GM21447 (cell line): ENCODE measurements at regions not wholly inside any gene's neighbourhood (a gene's known extent, or its start where the extent isn't known, plus 50 kb on each side); places are given as distances from the start of the nearest gene placed in this dataset.

ENCODE experiments used
- ATAC-seq: cut with Tn5 transposase; IDR thresholded peaks from one replicate; pipeline ENCODE4 v1.9.1; 2021; ENCODE audit not compliant: unreplicated experiment

- ATAC-seq, result no peak
These were observed 115.6 kb downstream of the UCHL5 start for GRCh38 chr1:192943522-192943921.

- no peak for ATAC-seq
These were observed 113.6 kb downstream of the UCHL5 start for GRCh38 chr1:192945390-192946130.

- ATAC-seq, result no peak
These were observed 109.4 kb downstream of the UCHL5 start for GRCh38 chr1:192949783-192950182.

- no peak for ATAC-seq
These were observed 108.2 kb downstream of the UCHL5 start for GRCh38 chr1:192950926-192951325.

- peak; percentile 93 for ATAC-seq
These were observed 107.3 kb downstream of the UCHL5 start for GRCh38 chr1:192951691-192952460.

- no peak for ATAC-seq
These were observed 106.5 kb downstream of the UCHL5 start for GRCh38 chr1:192952646-192953045.

GRCh38 chr1:192954705-192955265, 104.4 kb downstream of the UCHL5 start:
- no peak for ATAC-seq

GRCh38 chr1:192958350-192958749, 100.8 kb downstream of the UCHL5 start:
- no peak for ATAC-seq

GRCh38 chr1:192958871-192959270, 100.3 kb downstream of the UCHL5 start:
- ATAC-seq, result no peak

GRCh38 chr1:192959657-192960186, 99.4 kb downstream of the UCHL5 start:
- ATAC-seq, result peak; percentile 50
